ENCODE measurements at regions not wholly inside any gene's neighbourhood (a gene's known extent, or its start where the extent isn't known, plus 50 kb on each side); places are given as distances from the start of the nearest gene placed in this dataset.
"Not testable (repeated sequence)": the region's sequence is repeated elsewhere in the genome, so short reads cannot be mapped to it uniquely, and the experiment has no call there.

- no peak overlapping the region for H3K4me3 ChIP-seq (replicated peaks in 1 of 2; ENCODE audit: low read depth in 2 of 2, low read length in 2 of 2)
- TF ChIP-seq CTCF (IDR thresholded peaks at IDR 0.05; ENCODE audit: low read depth, low read length): no peak
- no peak for DNase-seq (ENCODE audit: low read depth in 2 of 2)
Observed at GRCh38 chr4:115950806-115951205, 837.4 kb upstream of the NDST4 start.

- not testable (repeated sequence) for H3K4me3 ChIP-seq (replicated peaks in 1 of 2; ENCODE audit: low read depth in 2 of 2, low read length in 2 of 2); DNase-seq (ENCODE audit: low read depth in 2 of 2)
Observed at GRCh38 chr4:115949974-115950743, 836.7 kb upstream of the NDST4 start.

GRCh38 chr4:115945026-115945425, 831.6 kb upstream of the NDST4 start:
- no peak overlapping the region for H3K4me3 ChIP-seq (replicated peaks in 1 of 2; ENCODE audit: low read depth in 2 of 2, low read length in 2 of 2)
- no peak for DNase-seq (ENCODE audit: low read depth in 2 of 2)
- TF ChIP-seq CTCF (IDR thresholded peaks at IDR 0.05; ENCODE audit: low read depth, low read length): no peak

- no peak for DNase-seq (ENCODE audit: low read depth in 2 of 2)
- H3K4me3 ChIP-seq (replicated peaks in 1 of 2; ENCODE audit: low read depth in 2 of 2, low read length in 2 of 2): no peak overlapping the region
- TF ChIP-seq CTCF (IDR thresholded peaks at IDR 0.05; ENCODE audit: low read depth, low read length): no peak
Observed at GRCh38 chr4:115944146-115944905, 830.9 kb upstream of the NDST4 start.

- DNase-seq (ENCODE audit: low read depth in 2 of 2): no peak
- no peak overlapping the region for H3K4me3 ChIP-seq (replicated peaks in 1 of 2; ENCODE audit: low read depth in 2 of 2, low read length in 2 of 2)
- no peak for TF ChIP-seq CTCF (IDR thresholded peaks at IDR 0.05; ENCODE audit: low read depth, low read length)
Observed at GRCh38 chr4:115938764-115939443, 825.5 kb upstream of the NDST4 start.

GRCh38 chr4:115929373-115929772, 816.0 kb upstream of the NDST4 start:
- H3K4me3 ChIP-seq (replicated peaks in 1 of 2; ENCODE audit: low read depth in 2 of 2, low read length in 2 of 2): no peak overlapping the region
- TF ChIP-seq CTCF (IDR thresholded peaks at IDR 0.05; ENCODE audit: low read depth, low read length): no peak
- no peak for DNase-seq (ENCODE audit: low read depth in 2 of 2)

GRCh38 chr4:115927382-115927781, 814.0 kb upstream of the NDST4 start:
- no peak for DNase-seq (ENCODE audit: low read depth in 2 of 2)
- H3K4me3 ChIP-seq (replicated peaks in 1 of 2; ENCODE audit: low read depth in 2 of 2, low read length in 2 of 2): no peak overlapping the region
- TF ChIP-seq CTCF (IDR thresholded peaks at IDR 0.05; ENCODE audit: low read depth, low read length): no peak
